KMS-11 (cell line): ENCODE measurements at regions not wholly inside any gene's neighbourhood (a gene's known extent, or its start where the extent isn't known, plus 50 kb on each side); places are given as distances from the start of the nearest gene placed in this dataset.

ENCODE experiments used
- H2AFZ ChIP-seq: fragments of 200-600 bp; sonication (generic); 2 replicates; pipeline ENCODE4 v1.6.1; 2016; ENCODE audit warnings: antibody characterized with exemption, mixed run types, low read depth
- H3K27ac ChIP-seq: fragments of 200-600 bp; sonication (generic); 2 replicates; pipeline ENCODE4 v1.6.1; 2016; ENCODE audit warnings: mild to moderate bottlenecking, mixed run types
- H3K27me3 ChIP-seq: fragments of 200-600 bp; sonication (generic); 2 replicates; pipeline ENCODE4 v1.6.1; 2017; ENCODE audit warnings: mild to moderate bottlenecking, low read depth, mixed run types, moderate library complexity; ENCODE audit not compliant: insufficient read depth
- H3K36me3 ChIP-seq: fragments of 200-600 bp; sonication (generic); 2 replicates; pipeline ENCODE4 v1.6.1; 2017; ENCODE audit warnings: mild to moderate bottlenecking, mixed run types; ENCODE audit not compliant: insufficient read depth
- H3K4me1 ChIP-seq: fragments of 200-600 bp; sonication (generic); 2 replicates; pipeline ENCODE4 v1.6.1; 2016; ENCODE audit warnings: mild to moderate bottlenecking, low read depth, mixed run types; ENCODE audit not compliant: poor library complexity, severe bottlenecking
- H3K4me2 ChIP-seq: fragments of 200-600 bp; sonication (generic); 2 replicates; pipeline ENCODE4 v1.7.0; 2016; ENCODE audit warnings: mild to moderate bottlenecking, mixed run types
- H3K4me3 ChIP-seq: fragments of 200-600 bp; sonication (generic); IDR thresholded peaks from 2 replicates; pipeline ENCODE4 v1.6.1; 2017; ENCODE audit warnings: low read depth, low read length, mixed read lengths; ENCODE audit not compliant: insufficient read depth
- H3K79me2 ChIP-seq: fragments of 200-600 bp; sonication (generic); 2 replicates; pipeline ENCODE4 v1.6.1; 2016; ENCODE audit warnings: low read depth, mixed run types; ENCODE audit not compliant: insufficient read depth
- H3K9ac ChIP-seq: fragments of 200-600 bp; sonication (generic); 2 replicates; pipeline ENCODE4 v1.6.1; 2016; ENCODE audit warnings: mild to moderate bottlenecking, mixed run types
- H4K20me1 ChIP-seq: fragments of 200-600 bp; sonication (generic); 2 replicates; pipeline ENCODE4 v1.6.1; 2016; ENCODE audit warnings: mild to moderate bottlenecking, mixed run types; ENCODE audit not compliant: insufficient read depth
- TF ChIP-seq, protein P1 (sequence below): fragments of 200-600 bp; sonication (generic); conservative IDR thresholded peaks from 2 replicates; pipeline ENCODE4 v1.6.1; 2017; ENCODE audit warnings: low read depth, mild to moderate bottlenecking, antibody characterized with exemption, low read length, moderate library complexity, mixed read lengths

GRCh38 chr13:55728247-55728646, 1412.5 kb upstream of the PRR20A start:
- no peak overlapping the region for H2AFZ ChIP-seq
- H3K9ac ChIP-seq, result no peak overlapping the region
- H3K36me3 ChIP-seq, result no peaks in the 10 kb centered on the region
- H3K4me2 ChIP-seq, result no peak overlapping the region
- no peak overlapping the region for H3K27ac ChIP-seq
- no peak overlapping the region for H3K4me3 ChIP-seq
- TF ChIP-seq, protein P1, sequence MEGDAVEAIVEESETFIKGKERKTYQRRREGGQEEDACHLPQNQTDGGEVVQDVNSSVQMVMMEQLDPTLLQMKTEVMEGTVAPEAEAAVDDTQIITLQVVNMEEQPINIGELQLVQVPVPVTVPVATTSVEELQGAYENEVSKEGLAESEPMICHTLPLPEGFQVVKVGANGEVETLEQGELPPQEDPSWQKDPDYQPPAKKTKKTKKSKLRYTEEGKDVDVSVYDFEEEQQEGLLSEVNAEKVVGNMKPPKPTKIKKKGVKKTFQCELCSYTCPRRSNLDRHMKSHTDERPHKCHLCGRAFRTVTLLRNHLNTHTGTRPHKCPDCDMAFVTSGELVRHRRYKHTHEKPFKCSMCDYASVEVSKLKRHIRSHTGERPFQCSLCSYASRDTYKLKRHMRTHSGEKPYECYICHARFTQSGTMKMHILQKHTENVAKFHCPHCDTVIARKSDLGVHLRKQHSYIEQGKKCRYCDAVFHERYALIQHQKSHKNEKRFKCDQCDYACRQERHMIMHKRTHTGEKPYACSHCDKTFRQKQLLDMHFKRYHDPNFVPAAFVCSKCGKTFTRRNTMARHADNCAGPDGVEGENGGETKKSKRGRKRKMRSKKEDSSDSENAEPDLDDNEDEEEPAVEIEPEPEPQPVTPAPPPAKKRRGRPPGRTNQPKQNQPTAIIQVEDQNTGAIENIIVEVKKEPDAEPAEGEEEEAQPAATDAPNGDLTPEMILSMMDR, result no peak
- no peaks in the 10 kb centered on the region for H4K20me1 ChIP-seq
- H3K4me1 ChIP-seq, result no peaks in the 10 kb centered on the region
- H3K79me2 ChIP-seq, result no peaks in the 10 kb centered on the region
- H3K27me3 ChIP-seq, result no peaks in the 10 kb centered on the region

DNA sequence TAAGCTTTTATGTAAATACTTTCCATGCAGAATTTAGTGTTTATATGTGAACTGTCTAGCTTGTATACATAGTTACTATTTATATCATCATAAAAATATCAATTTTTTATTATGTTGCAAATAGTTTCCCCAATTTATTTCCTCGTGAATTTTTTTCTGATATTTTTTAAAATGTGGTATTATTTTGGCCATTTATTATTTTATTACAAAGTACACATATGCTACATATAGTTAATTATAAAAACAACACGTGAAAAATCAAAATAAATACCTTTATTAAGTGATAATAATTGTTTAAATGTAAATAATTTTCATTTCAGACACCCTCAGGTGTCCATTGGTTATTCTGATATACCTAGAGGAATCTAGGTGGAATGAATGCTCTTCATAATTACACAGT, 1394.9 kb upstream of the PRR20A start:
- H3K4me3 ChIP-seq, result no peak overlapping the region
- no peak overlapping the region for H3K9ac ChIP-seq
- H4K20me1 ChIP-seq, result no peaks in the 10 kb centered on the region
- H3K27ac ChIP-seq, result no peak overlapping the region
- H3K36me3 ChIP-seq, result no peaks in the 10 kb centered on the region
- no peaks in the 10 kb centered on the region for H3K27me3 ChIP-seq
- TF ChIP-seq, protein P1, result no peak
- H2AFZ ChIP-seq, result no peak overlapping the region
- H3K79me2 ChIP-seq, result no peaks in the 10 kb centered on the region
- no peaks in the 10 kb centered on the region for H3K4me1 ChIP-seq
- no peak overlapping the region for H3K4me2 ChIP-seq

GRCh38 chr13:55761986-55762385, 1378.7 kb upstream of the PRR20A start:
- Histone ChIP-seq H2AFZ (no peak overlapping the region), H4K20me1 (no peaks in the 10 kb centered on the region), H3K79me2 (no peaks in the 10 kb centered on the region), H3K9ac (no peak overlapping the region), H3K4me3 (no peak overlapping the region), H3K36me3 (no peaks in the 10 kb centered on the region), H3K4me1 (no peaks in the 10 kb centered on the region), H3K4me2 (no peak overlapping the region), H3K27me3 (no peaks in the 10 kb centered on the region), H3K27ac (no peak overlapping the region)
- TF ChIP-seq, protein P1, result no peak

GRCh38 chr13:55777612-55778011, 1363.1 kb upstream of the PRR20A start:
- H4K20me1 ChIP-seq, result no peaks in the 10 kb centered on the region
- no peaks in the 10 kb centered on the region for H3K36me3 ChIP-seq
- H3K79me2 ChIP-seq, result no peaks in the 10 kb centered on the region
- no peak overlapping the region for H3K4me2 ChIP-seq
- H3K27ac ChIP-seq, result no peak overlapping the region
- no peak overlapping the region for H2AFZ ChIP-seq
- H3K9ac ChIP-seq, result no peak overlapping the region
- no peaks in the 10 kb centered on the region for H3K4me1 ChIP-seq
- no peaks in the 10 kb centered on the region for H3K27me3 ChIP-seq
- TF ChIP-seq, protein P1, result no peak
- no peak overlapping the region for H3K4me3 ChIP-seq

- Histone ChIP-seq H3K27ac (no peak overlapping the region), H3K4me2 (no peak overlapping the region), H3K4me3 (no peak overlapping the region), H4K20me1 (no peaks in the 10 kb centered on the region), H3K9ac (no peak overlapping the region), H3K27me3 (no peaks in the 10 kb centered on the region), H3K4me1 (no peaks in the 10 kb centered on the region), H3K79me2 (no peaks in the 10 kb centered on the region), H2AFZ (no peak overlapping the region), H3K36me3 (no peaks in the 10 kb centered on the region)
- TF ChIP-seq, protein P1, result no peak
These were observed 1356.9 kb upstream of the PRR20A start for GRCh38 chr13:55783841-55784240.
